MCF 10A (cell line): ENCODE measurements at regions not wholly inside any gene's neighbourhood (a gene's known extent, or its start where the extent isn't known, plus 50 kb on each side); places are given as distances from the start of the nearest gene placed in this dataset.
A peak's percentile ranks its signal among the peaks of the same experiment; 100 is the strongest.

Source experiments
- BruUV-seq: library from RNA; stranded (reverse); fragments of 400-500 nt; replicated peaks from 2 replicates; lab custom pipeline; 2021; lab: Mats Ljungman, UMichigan
- CTCF ChIA-PET: fragments of 300-600 bp; sonication (Branson Sonifier 250); formaldehyde crosslinking; extraction: SDS; loops from one replicate; lab custom pipeline; 2021; ENCODE audit warnings: antibody characterized with exemption, inconsistent platforms; lab: Yijun Ruan, JAX
- POLR2A ChIA-PET: fragments of 300-600, 350-650 bp; sonication (Branson Sonifier 250); formaldehyde crosslinking; extraction: SDS; loops from one replicate; lab custom pipeline; 2020; ENCODE audit warnings: antibody characterized with exemption, inconsistent platforms; lab: Yijun Ruan, JAX
- DNase-seq: peaks from one replicate; pipeline ENCODE4 v3.0.0-alpha.2; 2018; ENCODE audit not compliant: unreplicated experiment
- H3K27ac Mint-ChIP-seq: one replicate; pipeline ENCODE4 v1.8.0; 2022; ENCODE audit warnings: mild to moderate bottlenecking, low read depth, mixed read lengths; ENCODE audit not compliant: unreplicated experiment
- H3K27me3 Mint-ChIP-seq: one replicate; pipeline ENCODE4 v1.8.0; 2022; ENCODE audit warnings: mixed read lengths; ENCODE audit not compliant: insufficient read depth, unreplicated experiment
- H3K36me3 Mint-ChIP-seq: one replicate; pipeline ENCODE4 v1.8.0; 2022; ENCODE audit warnings: mild to moderate bottlenecking, moderate library complexity, mixed read lengths; ENCODE audit not compliant: insufficient read depth, unreplicated experiment
- H3K4me1 Mint-ChIP-seq: one replicate; pipeline ENCODE4 v1.8.0; 2022; ENCODE audit warnings: mixed read lengths; ENCODE audit not compliant: insufficient read depth, unreplicated experiment
- H3K4me3 Mint-ChIP-seq: one replicate; pipeline ENCODE4 v1.8.0; 2022; ENCODE audit warnings: mild to moderate bottlenecking, moderate library complexity, mixed read lengths; ENCODE audit not compliant: unreplicated experiment
- H3K9me3 Mint-ChIP-seq: one replicate; pipeline ENCODE4 v1.8.0; 2022; ENCODE audit warnings: mixed read lengths; ENCODE audit not compliant: unreplicated experiment
- CTCF ChIP-seq: fragments of 200-600 bp; IDR thresholded peaks from one replicate; pipeline ENCODE4 v1.8.0; 2022; ENCODE audit warnings: antibody characterized with exemption, mild to moderate bottlenecking; ENCODE audit not compliant: unreplicated experiment
- intact Hi-C: fragments of 100-400 bp; cut with micrococcal nuclease; formaldehyde crosslinking; loops from 2 replicates; pipeline ENCODE4 v1.14.1; 2022

- Mint-ChIP-seq H3K27me3 (no peaks in the 10 kb centered on the region), H3K36me3 (no peaks in the 10 kb centered on the region), H3K27ac (no peak overlapping the region), H3K4me3 (no peak overlapping the region), H3K4me1 (no peaks in the 10 kb centered on the region), H3K9me3 (no peaks in the 10 kb centered on the region)
- ChIA-PET CTCF (no interaction called here), POLR2A (interaction anchor here (0.7 to 0.8 kb wide), 2 partner anchors 21 to 304 kb away, joined by 3 read pairs; no protein-coding TSS in a partner anchor)
- no peak for TF ChIP-seq CTCF
- intact Hi-C loops = no loop called here
- no TSS peak for BruUV-seq
- no peak for DNase-seq
These were observed 746.9 kb upstream of the ADGRL2 start for GRCh38 chr1:81053826-81054225.

GRCh38 chr1:81052162-81052561 is 748.6 kb upstream of the ADGRL2 start:
- intact Hi-C loops = no loop called here
- CTCF ChIA-PET = no interaction called here
- H3K9me3 Mint-ChIP-seq = no peaks in the 10 kb centered on the region
- TF ChIP-seq CTCF = no peak
- POLR2A ChIA-PET = interaction anchor here (1.2 kb wide), 1 partner anchor 23 kb away, joined by 4 read pairs; no protein-coding TSS in a partner anchor
- no TSS peak for BruUV-seq
- DNase-seq = no peak
- no peaks in the 10 kb centered on the region for H3K4me1 Mint-ChIP-seq
- H3K36me3 Mint-ChIP-seq = no peaks in the 10 kb centered on the region
- H3K4me3 Mint-ChIP-seq = no peak overlapping the region
- no peak overlapping the region for H3K27ac Mint-ChIP-seq
- H3K27me3 Mint-ChIP-seq = no peaks in the 10 kb centered on the region

- no peak for DNase-seq
- no peaks in the 10 kb centered on the region for H3K4me1 Mint-ChIP-seq
- TF ChIP-seq CTCF = no peak
- CTCF ChIA-PET = no interaction called here
- intact Hi-C loops = no loop called here
- POLR2A ChIA-PET = no interaction called here
- no peaks in the 10 kb centered on the region for H3K9me3 Mint-ChIP-seq
- no peaks in the 10 kb centered on the region for H3K27me3 Mint-ChIP-seq
- BruUV-seq = no TSS peak
- H3K27ac Mint-ChIP-seq = no peak overlapping the region
- no peaks in the 10 kb centered on the region for H3K36me3 Mint-ChIP-seq
- H3K4me3 Mint-ChIP-seq = no peak overlapping the region
These were observed 750.3 kb upstream of the ADGRL2 start for GRCh38 chr1:81050390-81050789.

- Mint-ChIP-seq H3K4me1 (peaks cover 10% of the 10 kb centered on the region), H3K4me3 (no peak overlapping the region), H3K36me3 (no peaks in the 10 kb centered on the region), H3K9me3 (no peaks in the 10 kb centered on the region), H3K27me3 (no peaks in the 10 kb centered on the region), H3K27ac (peak overlapping the region; percentile 77)
- ChIA-PET CTCF (interaction anchor here (0.5 kb wide), 1 partner anchor 951 kb away, joined by 3 read pairs; no protein-coding TSS in a partner anchor), POLR2A (interaction anchor here (0.5 to 1.6 kb wide), 2 partner anchors 29 to 130 kb away, joined by 3 to 4 read pairs; no protein-coding TSS in a partner anchor)
- TF ChIP-seq CTCF = no peak
- intact Hi-C loops = no loop called here
- no TSS peak for BruUV-seq
- DNase-seq = peak; percentile 29
These were observed 756.0 kb upstream of the ADGRL2 start for GRCh38 chr1:81044708-81045107.
